PC-3 (cell line): ENCODE measurements at regions not wholly inside any gene's neighbourhood (a gene's known extent, or its start where the extent isn't known, plus 50 kb on each side); places are given as distances from the start of the nearest gene placed in this dataset.

Experiments used
- CTCF ChIP-seq: fragments of 300-600 bp; sonication (generic); conservative IDR thresholded peaks from 2 replicates; pipeline ENCODE4 v1.5.1; 2017; ENCODE audit warnings: antibody characterized with exemption, low read depth, mild to moderate bottlenecking, low read length
- EZH2 ChIP-seq: fragments of 300-600 bp; sonication (generic); IDR thresholded peaks from one replicate; pipeline ENCODE4 v1.6.1; 2017; ENCODE audit warnings: antibody characterized with exemption, mild to moderate bottlenecking, low read length; ENCODE audit not compliant: unreplicated experiment

DNA sequence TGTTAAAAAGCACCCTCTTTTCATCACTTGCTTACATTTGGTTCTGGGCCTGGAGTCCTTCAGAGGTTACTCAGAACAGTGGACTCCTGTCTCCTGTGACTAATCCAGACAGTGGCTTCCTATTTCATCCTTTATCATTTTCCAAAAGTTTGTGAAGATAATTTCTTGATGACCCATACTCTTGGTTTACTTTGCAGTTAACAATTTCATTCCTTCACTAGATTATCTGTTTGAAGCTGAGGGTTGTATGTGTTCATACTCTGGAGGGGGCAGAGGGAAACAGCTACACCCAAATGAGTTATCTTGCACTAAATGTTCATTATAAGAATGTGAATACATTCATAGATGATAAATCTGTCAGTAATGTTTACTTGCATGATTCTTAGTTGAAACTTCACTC lies 124.7 kb downstream of the ZNF248 start:
- TF ChIP-seq CTCF (no peak), EZH2 (no peak)
